HG03139 (cell line): ENCODE measurements at regions not wholly inside any gene's neighbourhood (a gene's known extent, or its start where the extent isn't known, plus 50 kb on each side); places are given as distances from the start of the nearest gene placed in this dataset.

ENCODE experiments used
- ATAC-seq: cut with Tn5 transposase; IDR thresholded peaks from one replicate; pipeline ENCODE4 v1.9.1; 2021; ENCODE audit not compliant: unreplicated experiment

DNA sequence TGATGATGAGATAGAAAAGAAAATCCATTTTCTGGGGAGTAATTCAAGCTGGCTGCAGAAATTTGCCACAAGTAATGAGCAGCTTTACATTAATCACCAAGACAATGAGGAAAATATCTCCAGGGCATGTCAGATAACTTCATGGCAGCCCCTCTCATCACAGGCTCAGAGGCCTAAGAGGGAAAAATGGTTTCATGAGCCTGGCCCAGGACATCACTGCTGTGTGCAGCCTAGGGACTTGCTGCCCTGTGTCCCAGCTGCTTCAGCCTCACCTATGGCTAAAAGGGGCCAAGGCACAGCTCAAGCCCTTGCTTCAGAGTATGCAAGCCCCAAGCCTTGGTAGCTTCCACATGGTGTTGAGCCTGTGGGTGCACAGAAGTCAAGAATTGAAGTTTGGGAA, 161.7 kb downstream of the OPA1 start:
- no peak for ATAC-seq

DNA sequence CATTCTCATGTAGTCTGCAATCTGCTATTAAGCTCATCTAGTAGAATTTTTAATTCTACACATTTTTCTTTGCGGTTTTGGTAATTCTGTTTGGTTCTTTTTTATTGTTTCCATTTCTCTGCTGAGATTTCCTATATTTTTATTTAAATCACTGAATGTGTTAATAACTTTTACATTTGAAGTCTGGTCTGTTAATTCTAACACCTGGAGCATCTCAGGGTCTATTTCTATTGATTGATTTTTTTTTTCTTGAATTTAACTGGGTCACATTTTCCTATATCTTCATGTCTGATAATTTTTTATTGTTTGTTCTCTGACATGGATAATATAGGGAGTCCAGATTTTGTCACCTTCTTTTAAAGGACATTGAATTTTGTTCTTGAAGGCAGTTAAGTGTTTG, 163.5 kb downstream of the OPA1 start:
- no peak for ATAC-seq

DNA sequence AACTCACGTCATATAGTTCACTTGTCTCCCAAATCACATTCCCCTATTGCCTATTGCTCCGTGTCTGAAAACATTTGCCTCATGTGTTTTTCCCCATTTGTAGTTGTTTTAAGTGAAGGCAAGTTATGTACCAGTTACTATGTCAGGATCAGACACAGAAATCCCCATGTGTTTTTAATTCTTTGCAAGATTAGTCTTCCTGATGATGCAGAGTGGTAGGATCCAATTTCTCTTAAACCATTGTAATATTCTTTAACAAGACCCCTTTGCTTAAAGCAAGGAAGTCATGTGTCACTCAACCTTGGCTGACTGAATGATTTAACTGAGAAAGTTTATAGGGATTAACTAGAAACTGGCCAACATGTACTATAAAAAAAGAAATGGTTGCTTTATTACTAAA, 164.4 kb downstream of the OPA1 start:
- no peak for ATAC-seq

DNA sequence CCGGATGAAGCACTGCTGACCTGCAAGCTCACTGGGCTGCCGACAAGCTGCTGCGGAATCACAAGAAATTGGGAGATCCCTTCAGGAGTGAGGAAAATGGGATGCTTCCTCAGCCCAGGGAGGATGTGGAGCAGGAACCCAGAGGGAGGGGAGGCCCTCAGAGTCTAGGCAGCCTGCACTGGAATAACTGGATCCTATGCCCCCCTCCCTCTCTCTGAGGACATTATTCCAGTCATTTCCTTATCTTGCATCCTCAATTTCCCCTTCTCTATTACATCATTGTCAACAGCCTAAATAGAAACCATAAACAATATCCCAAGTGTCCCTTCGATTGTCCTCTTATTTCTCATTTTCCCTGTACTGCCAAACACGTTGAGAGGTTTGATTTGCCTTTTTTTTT, 169.0 kb downstream of the OPA1 start:
- ATAC-seq = no peak

DNA sequence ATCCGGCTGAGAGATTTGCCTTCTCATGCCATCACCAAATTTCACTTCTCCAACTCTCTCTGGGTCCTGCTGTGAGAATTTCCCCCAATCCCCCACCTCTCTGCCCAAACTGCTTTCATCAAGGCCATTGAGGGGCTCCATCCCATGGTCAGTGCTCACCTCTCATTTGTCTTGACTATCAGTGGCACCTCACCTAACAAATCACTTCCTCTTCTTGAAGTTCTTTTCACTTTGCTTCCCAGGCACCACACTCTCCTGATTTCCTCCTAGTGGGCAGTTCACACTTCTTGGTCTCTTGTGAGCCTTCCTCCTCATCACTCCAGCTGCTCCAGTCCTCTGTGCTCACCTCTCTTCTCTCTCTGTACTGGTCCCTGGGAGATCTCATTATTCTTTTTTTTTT, 169.6 kb downstream of the OPA1 start:
- ATAC-seq = no peak

DNA sequence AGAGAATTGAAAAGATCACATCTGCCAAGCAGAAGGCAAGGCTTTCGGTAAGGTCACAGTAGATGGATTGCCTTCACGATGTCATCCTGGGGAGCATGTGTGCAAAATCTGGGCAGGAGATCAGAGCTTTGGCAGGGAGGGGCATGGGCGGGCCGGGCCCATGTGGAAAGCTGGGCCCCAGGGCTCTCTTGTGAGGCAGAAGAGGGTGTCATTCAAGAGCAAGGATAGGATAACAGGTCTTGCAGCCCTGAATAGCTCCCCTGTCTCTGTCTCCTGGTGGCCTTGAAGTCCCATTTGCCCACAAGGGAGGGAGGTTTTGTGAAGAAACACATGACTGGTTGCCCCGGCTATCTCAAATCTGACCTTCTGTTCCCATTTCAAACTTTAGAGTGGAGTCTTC, 172.0 kb downstream of the OPA1 start:
- ATAC-seq = no peak

DNA sequence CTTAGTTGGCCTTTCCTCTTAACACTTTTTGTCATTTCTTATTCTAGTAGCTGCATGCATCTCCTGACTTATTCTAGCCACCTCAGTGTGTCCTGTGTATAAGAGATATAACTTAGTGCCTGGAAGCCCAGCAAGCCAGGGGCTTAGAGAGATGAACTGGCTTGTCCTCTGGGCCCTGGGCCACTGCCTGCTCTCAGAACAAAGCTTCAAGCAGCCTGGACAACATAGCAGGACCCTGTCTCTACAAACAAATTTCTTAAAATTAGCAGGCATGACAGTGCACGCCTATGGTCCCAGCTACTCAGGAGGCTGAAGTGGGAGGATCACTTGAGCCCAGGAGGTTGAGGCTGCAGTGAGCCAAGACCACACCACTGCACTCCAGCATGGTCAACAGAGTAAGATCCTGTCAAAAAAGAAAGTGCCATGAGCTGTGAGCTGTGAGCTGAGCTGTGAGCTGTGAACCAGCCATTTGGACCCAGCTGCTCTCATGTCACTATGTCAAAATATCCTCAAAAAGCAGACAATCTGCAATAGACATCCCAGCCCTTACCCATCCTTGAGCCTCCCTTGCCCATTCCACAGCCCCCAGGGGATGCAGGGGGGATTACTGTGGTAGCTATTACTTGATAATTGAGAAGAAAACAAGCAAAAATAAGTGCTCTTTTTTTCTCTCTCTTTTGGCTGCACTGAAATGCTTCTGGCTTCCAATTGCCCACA, 174.5 kb downstream of the OPA1 start:
- no peak for ATAC-seq

DNA sequence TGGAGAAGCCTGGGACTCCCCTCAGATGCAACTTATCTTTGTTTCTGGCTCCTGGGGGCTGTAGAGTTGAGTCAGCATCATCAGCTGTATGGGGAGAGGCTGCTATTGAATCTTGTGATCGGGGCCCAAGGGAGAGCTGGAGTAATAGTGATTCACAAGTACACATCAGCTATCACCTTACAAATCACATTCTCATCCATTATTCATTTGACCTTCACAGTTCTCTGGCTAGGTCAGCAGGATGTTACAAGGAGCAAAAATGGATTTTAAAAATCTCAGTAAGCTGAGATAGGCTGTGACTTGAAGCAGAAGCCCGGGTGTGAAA, 175.0 kb downstream of the OPA1 start:
- no peak for ATAC-seq

DNA sequence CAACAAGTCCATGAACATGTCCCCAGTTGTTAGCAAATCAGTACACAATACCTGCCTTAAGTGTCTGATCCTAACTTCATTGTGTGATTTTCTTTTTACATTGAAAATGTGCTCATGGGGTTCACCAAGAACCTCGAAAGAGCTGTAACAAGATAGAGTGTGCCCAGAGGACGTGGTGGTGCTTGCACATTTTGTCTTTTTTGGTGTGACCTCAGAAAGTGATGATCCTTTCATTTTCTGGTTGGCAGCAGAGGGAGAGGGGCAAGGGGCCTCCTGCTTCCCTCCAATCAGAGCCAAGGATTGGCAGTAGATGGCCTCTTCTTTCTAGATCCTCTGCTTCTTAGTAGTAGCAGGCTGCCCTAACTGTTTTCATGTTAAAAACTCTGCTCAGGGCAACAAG, 176.4 kb downstream of the OPA1 start:
- ATAC-seq = no peak

DNA sequence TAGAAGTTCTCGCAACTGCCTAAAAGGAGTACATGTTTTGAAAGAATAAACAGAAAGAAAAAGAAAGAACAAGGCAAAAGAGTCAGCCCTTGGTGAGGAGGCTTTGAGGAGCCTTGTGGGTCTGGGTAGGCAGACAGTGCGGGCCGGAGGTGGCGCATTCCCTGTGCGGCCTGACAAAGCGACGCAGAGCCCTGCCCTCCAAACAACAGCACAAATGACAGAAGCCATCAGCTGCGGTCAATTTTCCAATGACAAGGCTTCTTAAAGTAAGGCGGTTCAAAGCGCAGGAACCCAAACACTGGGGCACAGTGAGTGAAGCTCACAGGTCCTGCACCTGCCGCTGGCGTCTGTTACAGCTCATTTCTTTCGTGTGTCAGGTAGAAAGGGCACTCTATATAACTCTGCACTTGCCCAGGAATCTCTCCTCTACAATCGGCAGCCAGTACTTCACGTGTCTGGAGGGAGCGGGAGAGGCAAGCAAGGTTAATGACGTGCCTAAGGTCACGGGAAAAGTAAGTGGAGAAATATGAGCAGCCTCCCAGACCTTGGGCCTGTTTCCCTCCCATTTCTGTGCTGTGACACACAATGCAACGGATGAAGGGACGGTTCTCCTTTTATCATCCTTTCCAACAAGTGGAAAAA, 178.1 kb downstream of the OPA1 start:
- no peak for ATAC-seq

DNA sequence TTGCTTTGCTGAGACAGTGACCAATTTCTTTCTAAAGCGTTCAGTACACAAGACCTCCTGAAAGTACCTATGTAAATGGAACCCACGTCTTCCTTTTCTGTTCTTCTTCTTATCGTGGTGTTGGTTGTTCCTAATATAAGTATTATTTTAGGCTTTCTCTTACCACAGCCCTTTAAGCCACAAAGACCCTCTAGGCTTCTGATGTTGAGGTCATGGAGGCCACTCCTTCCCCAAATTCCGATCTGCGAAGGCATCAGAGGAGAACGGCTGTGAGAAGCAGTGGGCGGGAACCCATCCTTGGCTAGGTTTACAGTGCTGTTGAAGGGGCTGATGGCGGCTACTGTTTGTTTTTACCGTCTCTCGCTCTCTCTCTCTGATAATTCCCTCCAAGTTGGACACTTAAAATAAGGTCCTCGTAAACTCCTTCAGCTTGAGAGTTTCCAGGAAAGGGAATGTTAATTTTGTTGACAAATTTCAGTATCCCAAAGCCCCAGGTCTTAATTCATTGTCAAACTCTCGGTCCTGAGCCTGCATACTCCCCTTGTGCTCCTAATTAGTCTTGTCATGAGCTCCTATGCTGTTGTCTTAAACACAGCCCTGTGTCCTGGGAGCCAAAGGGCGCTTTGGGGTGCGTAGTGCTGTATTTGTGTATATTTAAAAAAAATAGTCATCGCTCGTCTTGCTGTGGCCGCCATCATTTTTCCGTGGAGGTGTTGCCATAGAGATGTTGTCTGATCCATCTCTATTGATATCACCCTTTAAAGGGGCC, 178.8 kb downstream of the OPA1 start:
- ATAC-seq = no peak

DNA sequence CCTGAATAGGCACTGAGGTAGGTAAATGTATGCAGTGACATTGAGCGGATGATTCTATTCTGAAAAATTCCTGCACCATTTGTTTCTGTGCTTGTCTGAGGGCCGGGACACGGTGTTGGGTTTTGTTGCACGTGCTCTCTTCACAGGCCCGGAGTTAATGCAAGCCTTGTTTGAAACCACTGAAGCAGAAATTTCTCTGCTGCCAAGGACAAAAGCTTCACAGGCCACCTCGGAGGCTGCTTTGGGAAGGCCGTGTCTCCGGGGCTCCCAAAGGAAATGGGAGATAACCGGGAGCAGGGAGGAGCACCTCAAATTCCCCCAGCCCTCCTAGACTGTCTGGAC, 179.4 kb downstream of the OPA1 start:
- ATAC-seq = no peak

DNA sequence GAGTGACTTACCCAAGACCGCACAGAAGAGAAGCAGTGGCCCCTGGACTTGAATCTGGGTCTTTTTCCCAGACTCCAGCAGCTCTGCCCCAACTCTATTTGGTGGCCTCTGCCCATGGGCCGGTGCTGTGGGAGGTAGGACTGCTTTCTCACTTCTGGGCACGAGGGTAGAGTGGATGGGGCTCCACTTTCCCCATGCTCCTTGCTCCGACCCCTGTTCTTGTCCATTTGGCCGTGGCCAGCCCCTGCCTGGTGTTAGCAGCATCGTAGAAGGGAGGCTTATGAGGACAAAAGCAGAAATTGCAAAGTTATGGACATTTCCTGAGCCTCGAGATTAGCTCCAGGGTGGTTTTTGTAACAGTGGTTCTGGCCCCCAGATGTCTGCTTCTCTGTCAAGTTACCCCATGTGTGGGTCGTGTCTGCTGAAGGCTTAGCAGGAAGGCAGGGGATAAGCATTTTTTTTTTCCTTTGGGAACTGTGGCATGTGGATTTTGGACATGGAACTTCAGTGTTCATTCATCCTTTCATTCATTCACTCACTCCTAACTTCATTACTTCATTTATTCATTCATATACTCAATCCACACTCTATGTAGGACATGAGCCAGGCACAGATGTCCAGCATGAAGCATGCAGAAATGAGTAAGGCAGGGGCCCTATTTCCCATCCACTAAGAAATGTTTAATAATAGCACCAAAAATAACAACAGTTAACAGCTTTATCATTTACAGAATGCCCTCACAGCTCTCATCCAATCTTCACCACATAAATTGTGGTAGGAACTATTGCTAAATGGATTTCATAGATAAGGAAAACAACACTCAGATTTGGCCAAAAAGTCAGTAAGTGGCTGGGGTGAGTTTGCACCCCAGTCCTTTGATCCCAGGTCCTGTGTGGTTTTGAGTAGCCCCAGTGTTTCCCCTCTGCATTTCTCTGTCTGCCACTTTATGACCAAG, 180.5 kb downstream of the OPA1 start:
- ATAC-seq = no peak

DNA sequence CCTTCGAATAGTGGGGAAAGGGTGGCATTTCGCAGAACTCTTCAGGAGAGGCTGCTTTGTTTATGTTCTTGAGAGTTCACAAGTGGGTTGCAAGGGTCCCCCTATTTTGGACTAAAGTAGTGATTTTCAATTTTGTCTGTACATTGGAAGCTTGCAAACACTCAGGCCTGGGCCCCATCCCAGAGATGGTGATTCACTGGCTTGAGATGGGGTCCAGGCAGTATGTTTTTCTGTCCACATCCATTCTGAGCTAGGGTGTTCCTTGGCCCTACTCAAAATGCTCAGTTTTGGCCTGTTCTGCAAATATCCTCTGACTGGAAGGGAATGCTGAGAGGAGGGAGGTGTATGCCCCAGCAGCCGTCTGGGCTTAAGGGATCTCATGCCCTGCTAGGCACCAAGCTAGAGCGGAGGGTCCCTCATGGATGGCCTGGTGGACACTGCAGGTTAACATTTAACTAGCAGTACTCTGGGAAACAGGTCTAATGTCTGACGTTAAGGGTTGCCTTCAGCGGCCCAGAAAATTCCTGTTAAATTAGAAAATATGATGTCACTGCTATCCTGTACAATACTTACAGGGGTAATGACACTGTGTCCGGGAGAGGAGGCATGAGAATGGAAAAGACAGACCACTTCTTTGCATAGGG, 181.4 kb downstream of the OPA1 start:
- ATAC-seq = no peak

DNA sequence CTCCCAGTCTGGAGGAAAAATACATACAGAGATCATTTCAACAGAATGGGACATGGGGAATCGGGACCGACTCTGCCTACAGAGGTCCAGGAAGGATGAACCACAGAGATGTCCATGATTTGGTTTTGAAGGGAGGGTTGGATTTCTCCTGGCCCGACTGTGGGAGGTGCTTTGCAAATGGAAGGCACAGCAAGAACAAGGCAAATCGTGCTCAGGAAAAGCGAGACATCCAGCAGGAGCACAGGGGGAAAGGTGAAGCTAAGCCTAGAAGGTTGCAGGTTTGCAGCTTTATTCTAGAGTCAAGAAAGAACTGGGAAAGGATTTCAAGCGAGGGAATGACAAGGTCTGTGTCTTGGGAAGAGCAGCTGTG, 181.9 kb downstream of the OPA1 start:
- ATAC-seq = no peak

DNA sequence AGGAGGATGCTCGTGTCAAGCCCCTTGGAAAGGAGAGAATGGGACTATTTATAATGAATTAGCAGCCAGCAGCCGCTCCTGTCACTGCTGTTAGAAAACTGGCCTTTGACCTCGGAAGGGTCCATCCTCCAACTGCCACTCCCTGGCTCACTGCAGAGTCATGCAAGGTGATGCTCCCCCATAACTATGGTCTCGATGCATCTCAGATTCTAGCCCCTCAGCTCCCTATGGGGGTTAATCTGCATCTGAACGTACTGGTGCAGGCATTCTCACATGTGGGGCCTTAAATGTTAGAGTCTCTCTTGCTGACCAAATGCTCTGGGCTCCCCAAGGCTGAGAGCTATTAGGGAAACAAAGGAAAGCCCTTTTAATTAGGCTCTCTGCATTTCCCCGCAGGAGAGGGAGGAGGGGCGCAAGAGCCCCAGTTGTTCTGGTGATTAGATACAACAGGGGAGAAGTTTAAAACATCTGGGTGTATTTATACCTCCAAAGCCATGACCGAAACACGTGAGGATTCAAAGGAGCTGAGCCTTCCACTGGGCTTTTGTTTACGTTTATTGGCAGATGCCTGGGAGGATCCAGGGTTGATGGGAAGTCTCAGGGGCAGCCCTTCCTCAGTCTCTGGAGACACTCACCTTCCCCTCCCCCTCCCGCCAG, 182.5 kb downstream of the OPA1 start:
- no peak for ATAC-seq

DNA sequence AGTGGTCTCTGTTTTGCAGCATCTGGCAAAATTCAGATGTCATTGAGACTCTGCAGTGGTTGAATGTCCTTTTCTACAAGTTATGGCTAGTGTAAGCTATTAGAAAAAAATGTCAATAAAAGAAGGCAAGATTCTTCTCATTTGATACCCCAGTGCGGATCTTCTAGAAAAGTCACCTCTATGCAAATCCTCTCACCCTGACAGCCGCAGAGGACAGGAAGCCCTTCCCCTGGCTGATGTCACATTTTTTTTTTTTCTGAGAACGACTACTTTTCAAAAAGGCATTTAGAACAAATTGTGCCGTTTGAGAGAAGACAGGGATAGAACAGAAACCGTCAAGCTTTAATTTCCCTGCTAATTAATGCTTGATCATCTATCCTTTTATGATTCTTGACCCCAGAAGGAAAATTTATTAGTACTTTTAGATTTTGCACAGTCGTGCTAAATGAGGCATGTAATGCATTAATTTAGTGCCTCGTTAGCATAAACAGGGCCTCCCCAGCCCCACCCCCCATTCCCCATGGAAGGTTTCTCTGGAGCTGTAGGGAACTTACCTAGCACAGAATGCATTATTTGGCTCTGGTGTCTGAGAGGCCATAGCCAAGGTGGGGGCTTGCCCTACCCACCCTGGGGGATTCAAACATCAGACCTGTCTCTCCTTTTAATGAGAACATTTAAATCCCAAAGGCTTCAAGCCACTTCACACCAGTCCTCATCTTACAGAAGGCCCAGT, 183.8 kb downstream of the OPA1 start:
- no peak for ATAC-seq

DNA sequence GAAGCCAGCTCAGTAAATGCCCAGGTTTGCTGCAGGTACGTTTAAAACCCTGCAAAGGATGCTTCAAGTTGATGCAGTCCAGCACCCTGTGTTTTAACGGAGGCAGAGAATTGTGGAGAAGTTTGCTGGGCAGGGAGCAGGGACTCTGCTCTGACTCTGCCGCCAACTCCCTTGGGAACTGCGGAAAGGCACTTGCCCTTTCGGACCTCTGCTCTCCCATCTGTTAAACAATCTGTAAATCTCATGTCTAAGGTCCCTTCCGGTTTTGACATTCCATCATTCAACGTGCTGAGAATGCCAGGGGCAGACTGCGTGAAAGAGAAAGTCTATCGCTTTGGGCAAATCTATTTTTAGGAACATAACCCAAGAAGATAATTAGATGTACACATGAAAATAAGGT, 184.5 kb downstream of the OPA1 start:
- no peak for ATAC-seq

DNA sequence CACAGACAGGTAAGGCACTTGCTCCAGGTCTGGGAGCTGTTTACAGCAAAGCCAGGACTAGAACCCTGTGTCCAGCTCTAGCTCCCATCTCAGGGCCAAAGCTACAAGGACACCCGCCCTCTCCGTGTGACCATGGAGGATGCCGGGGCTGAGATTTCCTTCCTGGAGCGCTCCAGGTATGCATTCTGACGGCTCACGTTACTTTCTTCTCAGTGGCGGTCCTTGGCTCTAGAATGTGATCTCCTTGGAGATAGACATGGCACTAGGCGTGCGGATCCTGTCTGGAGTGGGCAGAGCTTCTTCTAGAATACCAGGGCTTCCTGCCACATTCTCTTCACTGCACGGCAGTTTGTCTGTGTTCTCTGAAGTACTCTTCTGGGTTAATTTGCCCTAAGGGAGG, 185.7 kb downstream of the OPA1 start:
- ATAC-seq = no peak

DNA sequence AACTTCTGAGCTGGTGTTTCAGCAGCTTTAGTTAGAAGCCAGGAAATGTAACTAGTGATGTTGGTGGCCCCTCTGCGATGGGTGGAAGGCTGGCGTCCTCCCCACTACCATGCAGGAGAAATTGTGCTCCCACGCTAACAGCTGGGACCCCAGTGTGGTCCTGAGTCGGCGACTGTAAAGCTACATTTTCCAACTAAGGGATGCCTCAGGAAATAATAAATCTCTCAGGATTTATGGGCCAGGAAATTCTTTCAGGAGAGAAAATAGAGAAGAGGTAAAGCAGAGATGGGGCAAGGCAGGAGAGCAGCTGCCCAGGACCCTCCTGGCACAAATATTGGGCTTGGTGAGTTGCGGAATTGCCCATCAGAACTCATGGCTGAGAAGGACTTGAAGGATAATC, 186.9 kb downstream of the OPA1 start:
- ATAC-seq = no peak
